ENCODE measurements at regions not wholly inside any gene's neighbourhood (a gene's known extent, or its start where the extent isn't known, plus 50 kb on each side); places are given as distances from the start of the nearest gene placed in this dataset.

DNA sequence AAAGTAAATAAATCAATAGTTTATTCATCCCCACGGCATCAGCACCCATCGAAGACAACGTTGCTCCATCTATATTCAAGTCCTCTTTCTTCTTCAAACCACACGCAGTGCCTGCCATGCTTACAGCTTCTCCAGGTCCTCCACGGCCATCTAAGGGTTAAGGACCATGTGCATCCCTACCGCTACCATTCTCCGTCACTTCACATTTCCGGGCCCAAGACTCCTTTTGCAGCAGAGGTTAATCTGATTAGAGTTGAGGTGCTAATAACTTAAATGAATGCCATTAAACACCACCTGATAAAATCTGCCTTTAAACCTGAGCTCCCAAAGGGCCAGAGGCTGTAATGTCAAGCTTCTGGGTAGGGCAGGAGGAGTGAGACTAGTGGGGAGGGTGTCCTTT, 79.7 kb upstream of the CCND2 start:
- POLR2A ChIA-PET = no interaction called here
- no peak for DNase-seq (ENCODE audit: unreplicated experiment)
- H3K9me3 Mint-ChIP-seq (ENCODE audit: unreplicated experiment) = no peaks in the 10 kb centered on the region
- CTCF ChIA-PET = interaction anchor here (0.5 to 1.3 kb wide), 4 partner anchors 12 to 86 kb away, joined by 3 read pairs; no protein-coding TSS in a partner anchor
- H3K4me3 Mint-ChIP-seq (ENCODE audit: unreplicated experiment) = no peak overlapping the region
- intact Hi-C loops (cut with micrococcal nuclease) = no loop called here
- TF ChIP-seq CTCF (IDR thresholded peaks at IDR 0.05; ENCODE audit: unreplicated experiment) = no peak
- H3K27ac Mint-ChIP-seq (ENCODE audit: low read depth, unreplicated experiment) = no peak overlapping the region
- no TSS peak for BruUV-seq (replicated peaks)
- peaks cover 80% of the 10 kb centered on the region for H3K27me3 Mint-ChIP-seq (ENCODE audit: insufficient read depth, unreplicated experiment)
- H3K4me1 Mint-ChIP-seq (ENCODE audit: insufficient read depth, unreplicated experiment) = no peaks in the 10 kb centered on the region
- no peaks in the 10 kb centered on the region for H3K36me3 Mint-ChIP-seq (ENCODE audit: insufficient read depth, unreplicated experiment)

DNA sequence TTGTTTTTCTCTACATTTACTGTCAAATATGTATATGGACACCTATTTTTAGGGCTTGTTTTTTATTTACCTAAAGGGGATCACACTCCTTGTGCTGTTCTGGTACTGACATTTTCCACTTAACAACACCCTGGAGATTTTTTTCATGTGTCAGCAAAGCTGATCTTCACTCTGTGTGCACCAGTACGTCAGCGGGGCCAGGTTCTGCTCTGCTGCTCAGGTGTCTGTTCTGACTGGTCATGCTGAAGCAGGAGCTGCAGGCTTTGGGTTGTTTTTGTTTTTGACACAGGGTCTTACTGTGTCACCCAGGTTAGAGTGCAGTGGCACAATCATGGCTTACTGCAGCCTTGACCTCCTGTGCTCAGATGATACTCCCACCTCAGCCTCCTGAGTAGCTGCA, 81.9 kb upstream of the CCND2 start:
- intact Hi-C loops (cut with micrococcal nuclease) = no loop called here
- H3K4me3 Mint-ChIP-seq (ENCODE audit: unreplicated experiment) = no peak overlapping the region
- POLR2A ChIA-PET = no interaction called here
- no TSS peak for BruUV-seq (replicated peaks)
- H3K4me1 Mint-ChIP-seq (ENCODE audit: insufficient read depth, unreplicated experiment) = no peaks in the 10 kb centered on the region
- H3K27ac Mint-ChIP-seq (ENCODE audit: low read depth, unreplicated experiment) = no peak overlapping the region
- peaks cover 90% of the 10 kb centered on the region for H3K27me3 Mint-ChIP-seq (ENCODE audit: insufficient read depth, unreplicated experiment)
- no peak for DNase-seq (ENCODE audit: unreplicated experiment)
- no peaks in the 10 kb centered on the region for H3K9me3 Mint-ChIP-seq (ENCODE audit: unreplicated experiment)
- CTCF ChIA-PET = interaction anchor here (0.6 to 1.1 kb wide), 4 partner anchors 84 to 657 kb away, joined by 3 to 4 read pairs (median 4); no protein-coding TSS in a partner anchor
- TF ChIP-seq CTCF (IDR thresholded peaks at IDR 0.05; ENCODE audit: unreplicated experiment) = no peak
- no peaks in the 10 kb centered on the region for H3K36me3 Mint-ChIP-seq (ENCODE audit: insufficient read depth, unreplicated experiment)

DNA sequence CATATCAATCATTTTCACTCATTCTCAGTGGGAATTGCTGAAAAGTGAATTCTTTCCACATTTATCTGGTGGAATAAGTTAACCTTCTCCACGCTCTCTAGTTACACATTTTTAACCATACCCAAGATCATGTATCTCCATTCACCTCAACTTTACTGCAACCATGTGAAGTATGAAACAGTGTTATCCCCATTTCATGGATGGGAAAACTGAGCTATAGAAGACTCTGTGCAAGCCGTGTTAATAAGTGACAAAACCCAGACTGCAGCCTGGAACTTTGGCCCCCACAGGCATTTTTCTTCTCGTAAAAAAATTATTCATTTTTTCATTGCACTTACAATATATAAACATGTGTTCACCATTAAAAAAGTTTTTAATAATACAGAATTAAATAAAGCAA, 82.4 kb upstream of the CCND2 start:
- no TSS peak for BruUV-seq (replicated peaks)
- ChIA-PET POLR2A (no interaction called here), CTCF (interaction anchor here (0.9 to 1.1 kb wide), 3 partner anchors 84 to 86 kb away, joined by 3 to 4 read pairs (median 4); no protein-coding TSS in a partner anchor)
- Mint-ChIP-seq H3K27ac (ENCODE audit: low read depth, unreplicated experiment) (no peak overlapping the region), H3K27me3 (ENCODE audit: insufficient read depth, unreplicated experiment) (peaks cover 88% of the 10 kb centered on the region), H3K4me3 (ENCODE audit: unreplicated experiment) (no peak overlapping the region), H3K9me3 (ENCODE audit: unreplicated experiment) (no peaks in the 10 kb centered on the region), H3K4me1 (ENCODE audit: insufficient read depth, unreplicated experiment) (no peaks in the 10 kb centered on the region), H3K36me3 (ENCODE audit: insufficient read depth, unreplicated experiment) (no peaks in the 10 kb centered on the region)
- intact Hi-C loops (cut with micrococcal nuclease) = no loop called here
- no peak for DNase-seq (ENCODE audit: unreplicated experiment)
- TF ChIP-seq CTCF (IDR thresholded peaks at IDR 0.05; ENCODE audit: unreplicated experiment) = no peak

GRCh38 chr12:4190366-4191063, 83.0 kb upstream of the CCND2 start:
- no peaks in the 10 kb centered on the region for H3K36me3 Mint-ChIP-seq (ENCODE audit: insufficient read depth, unreplicated experiment)
- POLR2A ChIA-PET = no interaction called here
- intact Hi-C loops (cut with micrococcal nuclease) = no loop called here

More at GRCh38 chr12:4190366-4191063, 83.0 kb upstream of the CCND2 start:
- no peaks in the 10 kb centered on the region for H3K4me1 Mint-ChIP-seq (ENCODE audit: insufficient read depth, unreplicated experiment)
- H3K9me3 Mint-ChIP-seq (ENCODE audit: unreplicated experiment) = no peaks in the 10 kb centered on the region
- no peak overlapping the region for H3K27ac Mint-ChIP-seq (ENCODE audit: low read depth, unreplicated experiment)
- BruUV-seq (replicated peaks) = no TSS peak
- H3K4me3 Mint-ChIP-seq (ENCODE audit: unreplicated experiment) = no peak overlapping the region
- no peak for TF ChIP-seq CTCF (IDR thresholded peaks at IDR 0.05; ENCODE audit: unreplicated experiment)
- CTCF ChIA-PET = interaction anchor here (0.9 to 1.1 kb wide), 2 partner anchors 83 to 86 kb away, joined by 3 to 4 read pairs; no protein-coding TSS in a partner anchor
- peaks cover 88% of the 10 kb centered on the region for H3K27me3 Mint-ChIP-seq (ENCODE audit: insufficient read depth, unreplicated experiment)
- no peak for DNase-seq (ENCODE audit: unreplicated experiment)

Measured in MCF 10A (cell line).